Astrocyte (in vitro differentiated cells and primary cell): ENCODE measurements at regions not wholly inside any gene's neighbourhood (a gene's known extent, or its start where the extent isn't known, plus 50 kb on each side); places are given as distances from the start of the nearest gene placed in this dataset.

Source experiments
- EZH2 ChIP-seq: IDR thresholded peaks from 2 replicates; pipeline ENCODE4 v1.6.1; 2012; ENCODE audit warnings: mild to moderate bottlenecking, low read length, inconsistent platforms; ENCODE audit not compliant: insufficient read depth
- TF ChIP-seq, protein P1 (sequence below): IDR thresholded peaks from 2 replicates; pipeline ENCODE4 v1.5.1; 2011; ENCODE audit warnings: low read depth, mild to moderate bottlenecking, inconsistent platforms, low read length, moderate library complexity; ENCODE audit not compliant: insufficient read depth

GRCh38 chr15:97027772-97028171 is 697.3 kb downstream of the NR2F2 start:
- TF ChIP-seq, protein P1, sequence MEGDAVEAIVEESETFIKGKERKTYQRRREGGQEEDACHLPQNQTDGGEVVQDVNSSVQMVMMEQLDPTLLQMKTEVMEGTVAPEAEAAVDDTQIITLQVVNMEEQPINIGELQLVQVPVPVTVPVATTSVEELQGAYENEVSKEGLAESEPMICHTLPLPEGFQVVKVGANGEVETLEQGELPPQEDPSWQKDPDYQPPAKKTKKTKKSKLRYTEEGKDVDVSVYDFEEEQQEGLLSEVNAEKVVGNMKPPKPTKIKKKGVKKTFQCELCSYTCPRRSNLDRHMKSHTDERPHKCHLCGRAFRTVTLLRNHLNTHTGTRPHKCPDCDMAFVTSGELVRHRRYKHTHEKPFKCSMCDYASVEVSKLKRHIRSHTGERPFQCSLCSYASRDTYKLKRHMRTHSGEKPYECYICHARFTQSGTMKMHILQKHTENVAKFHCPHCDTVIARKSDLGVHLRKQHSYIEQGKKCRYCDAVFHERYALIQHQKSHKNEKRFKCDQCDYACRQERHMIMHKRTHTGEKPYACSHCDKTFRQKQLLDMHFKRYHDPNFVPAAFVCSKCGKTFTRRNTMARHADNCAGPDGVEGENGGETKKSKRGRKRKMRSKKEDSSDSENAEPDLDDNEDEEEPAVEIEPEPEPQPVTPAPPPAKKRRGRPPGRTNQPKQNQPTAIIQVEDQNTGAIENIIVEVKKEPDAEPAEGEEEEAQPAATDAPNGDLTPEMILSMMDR = no peak
- TF ChIP-seq EZH2 = no peak
